H9 (cell line): ENCODE measurements at regions not wholly inside any gene's neighbourhood (a gene's known extent, or its start where the extent isn't known, plus 50 kb on each side); places are given as distances from the start of the nearest gene placed in this dataset.

ENCODE experiments used
- DNase-seq: peaks from one replicate; pipeline ENCODE4 v3.0.0-alpha.2; 2017
- H2AFZ ChIP-seq: one replicate; pipeline ENCODE4 v1.6.1; 2013; ENCODE audit warnings: mild to moderate bottlenecking, low read length, control low read depth, moderate library complexity
- H2AK5ac ChIP-seq: 2 replicates; pipeline ENCODE4 v1.6.1; 2013; ENCODE audit warnings: low read length, control low read depth, mixed read lengths; ENCODE audit not compliant: insufficient read length
- H2BK120ac ChIP-seq: one replicate; pipeline ENCODE4 v1.6.1; 2013; ENCODE audit warnings: low read depth, mild to moderate bottlenecking, low read length, control low read depth, inconsistent platforms; ENCODE audit not compliant: poor library complexity, severe bottlenecking
- H2BK12ac ChIP-seq: 2 replicates; pipeline ENCODE4 v1.6.1; 2013; ENCODE audit warnings: low read length, control low read depth, mixed read lengths, low read depth; ENCODE audit not compliant: insufficient read length
- H2BK15ac ChIP-seq: 2 replicates; pipeline ENCODE4 v1.6.1; 2013; ENCODE audit warnings: low read depth, low read length, control low read depth
- H2BK20ac ChIP-seq: one replicate; pipeline ENCODE4 v1.6.1; 2013; ENCODE audit warnings: low read depth, mild to moderate bottlenecking, low read length, control low read depth, inconsistent platforms; ENCODE audit not compliant: poor library complexity, severe bottlenecking
- H2BK5ac ChIP-seq: 2 replicates; pipeline ENCODE4 v1.6.1; 2013; ENCODE audit warnings: low read length, control low read depth, mixed read lengths; ENCODE audit not compliant: insufficient read length
- H3K14ac ChIP-seq: 2 replicates; pipeline ENCODE4 v1.6.1; 2013; ENCODE audit warnings: low read length, control low read depth; ENCODE audit not compliant: insufficient read depth
- H3K18ac ChIP-seq: 2 replicates; pipeline ENCODE4 v1.6.1; 2013; ENCODE audit warnings: low read depth, mild to moderate bottlenecking, mixed read lengths, low read length, control low read depth; ENCODE audit not compliant: insufficient read length
- H3K23ac ChIP-seq: 2 replicates; pipeline ENCODE4 v1.6.1; 2013; ENCODE audit warnings: low read length, control low read depth, mixed read lengths, low read depth; ENCODE audit not compliant: insufficient read length
- H3K23me2 ChIP-seq: 2 replicates; pipeline ENCODE4 v1.6.1; 2013; ENCODE audit warnings: low read depth, mild to moderate bottlenecking, mixed read lengths, low read length, control low read depth; ENCODE audit not compliant: insufficient read length, poor library complexity, severe bottlenecking
- H3K27ac ChIP-seq: 2 replicates; pipeline ENCODE4 v1.5.1; 2013; ENCODE audit warnings: low read length, control low read depth, mixed read lengths, low read depth; ENCODE audit not compliant: insufficient read length
- H3K27me3 ChIP-seq: 2 replicates; pipeline ENCODE4 v1.6.1; 2013; ENCODE audit warnings: low read length, control low read depth, inconsistent platforms; ENCODE audit not compliant: insufficient read depth
- H3K4ac ChIP-seq: 2 replicates; pipeline ENCODE4 v1.6.1; 2013; ENCODE audit warnings: low read depth, mild to moderate bottlenecking, control low read depth, inconsistent platforms, low read length, moderate library complexity
- H3K4me1 ChIP-seq: 2 replicates; pipeline ENCODE4 v1.6.1; 2013; ENCODE audit warnings: low read length, control low read depth, inconsistent platforms; ENCODE audit not compliant: insufficient read depth
- H3K4me2 ChIP-seq: 2 replicates; pipeline ENCODE4 v1.6.1; 2013; ENCODE audit warnings: low read length, control low read depth, mixed read lengths; ENCODE audit not compliant: insufficient read length, insufficient read depth
- H3K56ac ChIP-seq: 2 replicates; pipeline ENCODE4 v1.6.1; 2013; ENCODE audit warnings: low read depth, mild to moderate bottlenecking, mixed read lengths, low read length, control low read depth; ENCODE audit not compliant: insufficient read length
- H3K79me1 ChIP-seq: 2 replicates; pipeline ENCODE4 v1.6.1; 2013; ENCODE audit warnings: low read depth, mild to moderate bottlenecking, moderate library complexity, low read length, control low read depth, inconsistent platforms; ENCODE audit not compliant: insufficient read depth, poor library complexity, severe bottlenecking
- H3K79me2 ChIP-seq: 2 replicates; pipeline ENCODE4 v1.6.1; 2013; ENCODE audit warnings: low read length, control low read depth, inconsistent platforms; ENCODE audit not compliant: insufficient read depth
- H3K9ac ChIP-seq: 2 replicates; pipeline ENCODE4 v1.6.1; 2013; ENCODE audit warnings: low read length, control low read depth, mixed read lengths; ENCODE audit not compliant: insufficient read length; ENCODE audit errors: extremely low read depth
- H3K9me3 ChIP-seq: one replicate; pipeline ENCODE4 v1.6.1; 2013; ENCODE audit warnings: low read depth, low read length, inconsistent platforms; ENCODE audit not compliant: control insufficient read depth
- H3T11ph ChIP-seq: one replicate; pipeline ENCODE4 v1.6.1; 2013; ENCODE audit warnings: mild to moderate bottlenecking, low read length, control low read depth, inconsistent platforms
- H4K20me1 ChIP-seq: one replicate; pipeline ENCODE4 v1.6.1; 2013; ENCODE audit not compliant: control insufficient read depth, insufficient read length, insufficient read depth
- H4K5ac ChIP-seq: 2 replicates; pipeline ENCODE4 v1.6.1; 2013; ENCODE audit warnings: low read depth, mild to moderate bottlenecking, mixed read lengths, low read length, control low read depth; ENCODE audit not compliant: insufficient read length
- H4K8ac ChIP-seq: replicated peaks from 2 replicates; pipeline ENCODE4 v1.6.1; 2013; ENCODE audit warnings: low read length, control low read depth, mixed read lengths, low read depth; ENCODE audit not compliant: insufficient read length
- H4K91ac ChIP-seq: 2 replicates; pipeline ENCODE4 v1.6.1; 2013; ENCODE audit warnings: low read depth, mild to moderate bottlenecking, moderate library complexity, mixed read lengths, low read length, control low read depth; ENCODE audit not compliant: insufficient read length
- H3K27ac Mint-ChIP-seq, 3 experiments: 2 replicates in 2 of 3; 3 replicates in 1 of 3; pipeline ENCODE4 v1.8.0; 2020 to 2021; ENCODE audit warnings: mixed read lengths in 3 of 3, mild to moderate bottlenecking in 1 of 3, moderate library complexity in 1 of 3
- H3K27me3 Mint-ChIP-seq: 2 replicates; pipeline ENCODE4 v1.8.0; 2021; ENCODE audit warnings: low read depth, mild to moderate bottlenecking, moderate library complexity, mixed read lengths
- H3K36me3 Mint-ChIP-seq, 3 experiments: 2 replicates in 2 of 3; 3 replicates in 1 of 3; pipeline ENCODE4 v1.8.0; 2020 to 2021; ENCODE audit warnings: low read depth in 3 of 3, mixed read lengths in 3 of 3; ENCODE audit not compliant: insufficient read depth in 1 of 3
- H3K4me1 Mint-ChIP-seq, 2 experiments: 2 replicates each; pipeline ENCODE4 v1.8.0; 2020; ENCODE audit warnings: mixed read lengths in 2 of 2
- H3K4me3 Mint-ChIP-seq, 2 experiments: 2 replicates in 1 of 2; 3 replicates in 1 of 2; pipeline ENCODE4 v1.8.0; 2020 to 2021; ENCODE audit warnings: mild to moderate bottlenecking in 2 of 2, mixed read lengths in 2 of 2, moderate library complexity in 1 of 2
- H3K9me3 Mint-ChIP-seq, 2 experiments: 2 replicates in 1 of 2; 3 replicates in 1 of 2; pipeline ENCODE4 v1.8.0; 2020; ENCODE audit warnings: mild to moderate bottlenecking in 2 of 2, mixed read lengths in 2 of 2, moderate library complexity in 1 of 2
- WGBS: extraction: QIAGEN DNeasy Blood & Tissue Kit; methylation state at CpG from one replicate; pipeline ENCODE4 v1.1.7; 2013; ENCODE audit warnings: missing lambda C conversion rate, low lambda C conversion rate, mixed read lengths; ENCODE audit not compliant: insufficient read length; ENCODE audit errors: extremely low coverage; 5-methylcytosine and 5-hydroxymethylcytosine counted together
- TF ChIP-seq, protein P1 (sequence below): fragments of 200-600 bp; sonication (generic); conservative IDR thresholded peaks from 3 replicates; pipeline ENCODE4 v1.8.0; 2021; ENCODE audit warnings: antibody characterized with exemption, mild to moderate bottlenecking

- Histone ChIP-seq H2AFZ (no peak overlapping the region), H4K20me1 (no peaks in the 10 kb centered on the region), H3K4me1 (no peaks in the 10 kb centered on the region), H3K56ac (no peak overlapping the region), H4K5ac (no peak overlapping the region), H3K9me3 (no peaks in the 10 kb centered on the region), H2BK12ac (no peak overlapping the region), H3K23me2 (no peaks in the 10 kb centered on the region), H4K91ac (no peak overlapping the region), H2BK20ac (no peak overlapping the region), H3K27ac (no peak overlapping the region), H4K8ac (no peak overlapping the region), H3K9ac (no peak overlapping the region), H2BK15ac (no peak overlapping the region), H2BK120ac (no peak overlapping the region), H3K79me2 (no peaks in the 10 kb centered on the region), H3T11ph (no peak overlapping the region), H3K27me3 (no peaks in the 10 kb centered on the region), H2AK5ac (no peak overlapping the region), H3K4me2 (no peak overlapping the region), H3K18ac (no peak overlapping the region), H3K14ac (no peak overlapping the region), H3K23ac (no peak overlapping the region), H2BK5ac (no peak overlapping the region), H3K4ac (no peak overlapping the region), H3K79me1 (no peaks in the 10 kb centered on the region)
- WGBS, result no CpG with 5 or more reads among the region's 31 CpGs
- Mint-ChIP-seq H3K4me3 (no peak overlapping the region), H3K27me3 (no peaks in the 10 kb centered on the region), H3K4me1 (peaks cover 3% of the 10 kb centered on the region in 2 experiments; a peak in 2 of 4 replicates), H3K36me3 (peaks cover 0 to 5% (median 2%) of the 10 kb centered on the region in 3 experiments; a peak in 2 of 7 replicates), H3K27ac (no peak overlapping the region), H3K9me3 (peaks cover 0 to 4% of the 10 kb centered on the region in 2 experiments; a peak in 4 of 5 replicates)
- DNase-seq, result no peak
- TF ChIP-seq, protein P1, sequence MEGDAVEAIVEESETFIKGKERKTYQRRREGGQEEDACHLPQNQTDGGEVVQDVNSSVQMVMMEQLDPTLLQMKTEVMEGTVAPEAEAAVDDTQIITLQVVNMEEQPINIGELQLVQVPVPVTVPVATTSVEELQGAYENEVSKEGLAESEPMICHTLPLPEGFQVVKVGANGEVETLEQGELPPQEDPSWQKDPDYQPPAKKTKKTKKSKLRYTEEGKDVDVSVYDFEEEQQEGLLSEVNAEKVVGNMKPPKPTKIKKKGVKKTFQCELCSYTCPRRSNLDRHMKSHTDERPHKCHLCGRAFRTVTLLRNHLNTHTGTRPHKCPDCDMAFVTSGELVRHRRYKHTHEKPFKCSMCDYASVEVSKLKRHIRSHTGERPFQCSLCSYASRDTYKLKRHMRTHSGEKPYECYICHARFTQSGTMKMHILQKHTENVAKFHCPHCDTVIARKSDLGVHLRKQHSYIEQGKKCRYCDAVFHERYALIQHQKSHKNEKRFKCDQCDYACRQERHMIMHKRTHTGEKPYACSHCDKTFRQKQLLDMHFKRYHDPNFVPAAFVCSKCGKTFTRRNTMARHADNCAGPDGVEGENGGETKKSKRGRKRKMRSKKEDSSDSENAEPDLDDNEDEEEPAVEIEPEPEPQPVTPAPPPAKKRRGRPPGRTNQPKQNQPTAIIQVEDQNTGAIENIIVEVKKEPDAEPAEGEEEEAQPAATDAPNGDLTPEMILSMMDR, result no peak
These were observed 1620.1 kb downstream of the BRINP3 start for GRCh38 chr1:188857526-188858087.
